Adrenal gland (tissue), 9 donors: ENCODE measurements at regions not wholly inside any gene's neighbourhood (a gene's known extent, or its start where the extent isn't known, plus 50 kb on each side); places are given as distances from the start of the nearest gene placed in this dataset.

Source experiments
- DNase-seq, 7 donors: peaks; one replicate each; pipeline ENCODE4 v3.0.0-alpha.2; 2019 to 2020
- H3K27ac ChIP-seq, 5 donors: fragments of 200-600 bp; sonication (generic) in 4 of 5; 1 replicate in 3 of 5; 2 replicates in 2 of 5; pipeline versions ENCODE4 v1.5.1 to v1.8.0; 2016 to 2020; ENCODE audit warnings: mild to moderate bottlenecking in 1 of 5
- H3K27me3 ChIP-seq: fragments of 200-600 bp; 2 replicates; pipeline ENCODE4 v1.8.0; 2021
- H3K36me3 ChIP-seq, 2 donors: fragments of 200-600 bp; replicated peaks in 1 of 2; 1 replicate in 1 of 2; 2 replicates in 1 of 2; pipeline versions ENCODE4 v1.5.1 to v1.8.0; 2018 to 2022
- H3K4me1 ChIP-seq, 2 donors: fragments of 200-600 bp; replicated peaks in 1 of 2; 1 replicate in 1 of 2; 2 replicates in 1 of 2; pipeline versions ENCODE4 v1.5.1 to v1.8.0; 2018 to 2021
- H3K4me3 ChIP-seq, 4 donors: fragments of 200-600 bp; sonication (generic) in 3 of 4; one replicate each; pipeline ENCODE4 v1.5.1; 2016 to 2018
- H3K9me3 ChIP-seq, 3 donors: fragments of 200-600 bp; sonication (generic) in 1 of 3; replicated peaks in 1 of 3; 1 replicate in 2 of 3; 2 replicates in 1 of 3; pipeline versions ENCODE4 v1.5.1 to v1.8.0; 2016 to 2021
- POLR2A ChIP-seq, 2 donors: fragments of 450-650 bp; IDR thresholded peaks; one replicate each; pipeline ENCODE4 v1.6.1; 2017; ENCODE audit warnings: antibody characterized with exemption in 2 of 2, mild to moderate bottlenecking in 2 of 2, moderate library complexity in 1 of 2
- WGBS, 4 donors: extraction: QIAGEN DNeasy Blood & Tissue Kit in 2 of 4; methylation state at CpG; one replicate each; pipeline versions ENCODE4 v1.1.5 to v1.1.7; 2013 to 2017; 5-methylcytosine and 5-hydroxymethylcytosine counted together
- intact Hi-C, 2 donors: fragments of 100-400 bp; cut with DNase I; formaldehyde crosslinking; loops; one replicate each; pipeline versions ENCODE4 v1.14.1 to v1.15.0; 2022 to 2023
- TF ChIP-seq, protein P1 (sequence below), 6 experiments: fragments of 450-650 bp in 4 of 6; fragments of 200-600 bp in 2 of 6; sonication (generic) in 1 of 6; IDR thresholded peaks; 1 replicate in 5 of 6; 2 replicates in 1 of 6; pipeline versions ENCODE4 v1.5.1 to v1.8.0; 2016 to 2021; ENCODE audit warnings: antibody characterized with exemption in 6 of 6, mild to moderate bottlenecking in 2 of 6, moderate library complexity in 1 of 6
- donor health status: healthy with polysubstance abuse.
- donor health status: Bipolar disorder and iron deficiency.
- donor health status: DM: yes; HTN: yes; CAD: no.
- donor health status: DM: no; HTN: no; CAD: no.
- donor health status: DM: no; HTN: no; CAD: no.

DNA sequence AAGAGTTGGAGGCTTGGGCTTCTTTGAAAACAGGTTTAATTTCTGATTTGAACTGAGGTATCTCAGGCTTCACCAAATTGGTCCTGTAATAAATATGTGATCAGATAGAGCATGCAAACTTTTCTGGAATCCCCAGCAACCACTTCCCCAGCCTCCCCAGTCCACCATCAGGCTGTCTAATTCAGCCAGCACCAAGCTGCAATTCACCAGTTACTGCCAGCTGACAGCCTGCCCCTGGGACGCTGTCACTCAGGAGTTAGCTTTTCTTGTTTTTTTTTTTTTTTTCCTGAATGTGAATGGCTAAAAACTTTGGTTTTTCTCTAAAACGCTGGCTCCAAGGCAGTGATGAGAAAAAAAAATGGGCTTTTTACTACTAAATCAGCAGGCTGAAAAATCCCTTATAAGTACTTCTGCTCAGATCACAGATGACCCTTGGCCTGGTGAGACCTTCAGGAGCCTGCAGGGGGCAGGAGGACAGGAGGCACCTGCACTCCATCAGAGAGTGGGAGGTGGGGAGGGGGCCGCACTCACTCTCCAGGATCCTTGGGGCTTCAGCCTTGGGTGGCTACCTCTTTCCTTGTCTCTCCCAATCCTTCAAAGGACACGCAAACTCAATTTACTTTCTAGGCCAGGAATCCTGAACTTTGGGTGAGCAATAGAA lies 349.4 kb downstream of the GATA3 start:
- no peak for DNase-seq
- intact Hi-C loops = no loop called here
- H3K4me3 ChIP-seq = no peak overlapping the region
- H3K4me1 ChIP-seq = no peaks in the 10 kb centered on the region
- no peaks in the 10 kb centered on the region for H3K27me3 ChIP-seq
- no peaks in the 10 kb centered on the region for H3K36me3 ChIP-seq
- TF ChIP-seq, protein P1, sequence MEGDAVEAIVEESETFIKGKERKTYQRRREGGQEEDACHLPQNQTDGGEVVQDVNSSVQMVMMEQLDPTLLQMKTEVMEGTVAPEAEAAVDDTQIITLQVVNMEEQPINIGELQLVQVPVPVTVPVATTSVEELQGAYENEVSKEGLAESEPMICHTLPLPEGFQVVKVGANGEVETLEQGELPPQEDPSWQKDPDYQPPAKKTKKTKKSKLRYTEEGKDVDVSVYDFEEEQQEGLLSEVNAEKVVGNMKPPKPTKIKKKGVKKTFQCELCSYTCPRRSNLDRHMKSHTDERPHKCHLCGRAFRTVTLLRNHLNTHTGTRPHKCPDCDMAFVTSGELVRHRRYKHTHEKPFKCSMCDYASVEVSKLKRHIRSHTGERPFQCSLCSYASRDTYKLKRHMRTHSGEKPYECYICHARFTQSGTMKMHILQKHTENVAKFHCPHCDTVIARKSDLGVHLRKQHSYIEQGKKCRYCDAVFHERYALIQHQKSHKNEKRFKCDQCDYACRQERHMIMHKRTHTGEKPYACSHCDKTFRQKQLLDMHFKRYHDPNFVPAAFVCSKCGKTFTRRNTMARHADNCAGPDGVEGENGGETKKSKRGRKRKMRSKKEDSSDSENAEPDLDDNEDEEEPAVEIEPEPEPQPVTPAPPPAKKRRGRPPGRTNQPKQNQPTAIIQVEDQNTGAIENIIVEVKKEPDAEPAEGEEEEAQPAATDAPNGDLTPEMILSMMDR (IDR thresholded peaks at IDR 0.05) = no peak
- TF ChIP-seq POLR2A (IDR thresholded peaks at IDR 0.05) = no peak
- no peak overlapping the region for H3K27ac ChIP-seq
- 70 to 79% (median 75%) methylated on average over 4 of the region's 4 CpGs for WGBS, 4 donors
- H3K9me3 ChIP-seq = no peaks in the 10 kb centered on the region

DNA sequence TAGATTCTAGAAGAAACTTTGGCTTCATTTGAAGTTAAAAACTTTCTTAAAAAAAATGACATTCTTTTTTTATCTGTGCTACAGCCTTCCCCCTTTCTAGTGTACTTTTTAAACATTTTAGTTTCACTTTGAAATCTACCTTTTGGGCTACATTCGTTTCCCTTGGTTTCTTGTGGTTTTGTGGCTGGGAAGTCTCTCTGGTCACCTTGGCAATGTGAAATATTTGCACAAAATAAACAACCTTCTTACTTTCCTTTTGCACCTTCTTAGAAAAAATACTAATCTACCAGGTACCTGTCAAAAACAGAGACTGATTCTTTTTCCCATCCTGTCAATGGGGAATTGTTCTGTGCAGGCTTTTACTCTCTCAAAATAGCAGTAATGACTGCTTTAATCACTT lies 350.2 kb downstream of the GATA3 start:
- Histone ChIP-seq H3K9me3 (no peaks in the 10 kb centered on the region), H3K4me3 (no peak overlapping the region), H3K27me3 (peaks cover 4% of the 10 kb centered on the region), H3K36me3 (no peaks in the 10 kb centered on the region), H3K4me1 (no peaks in the 10 kb centered on the region), H3K27ac (no peak overlapping the region)
- WGBS, 4 donors = 46 to 72% (median 54%) methylated on average over 1 of the region's 1 CpG
- intact Hi-C loops = no loop called here
- TF ChIP-seq, protein P1 (IDR thresholded peaks at IDR 0.05) = no peak
- no peak for TF ChIP-seq POLR2A (IDR thresholded peaks at IDR 0.05)
- DNase-seq = no peak

GRCh38 chr10:8405596-8405995 lies 351.1 kb downstream of the GATA3 start:
- Histone ChIP-seq H3K27ac (no peak overlapping the region), H3K9me3 (no peaks in the 10 kb centered on the region), H3K4me1 (no peaks in the 10 kb centered on the region), H3K4me3 (no peak overlapping the region), H3K36me3 (no peaks in the 10 kb centered on the region), H3K27me3 (peaks cover 4% of the 10 kb centered on the region)
- intact Hi-C loops = no loop called here
- no peak for DNase-seq
- WGBS, 4 donors = 62 to 80% (median 70%) methylated on average over 6 of the region's 6 CpGs
- TF ChIP-seq, protein P1 (IDR thresholded peaks at IDR 0.05) = no peak
- TF ChIP-seq POLR2A (IDR thresholded peaks at IDR 0.05) = no peak

DNA sequence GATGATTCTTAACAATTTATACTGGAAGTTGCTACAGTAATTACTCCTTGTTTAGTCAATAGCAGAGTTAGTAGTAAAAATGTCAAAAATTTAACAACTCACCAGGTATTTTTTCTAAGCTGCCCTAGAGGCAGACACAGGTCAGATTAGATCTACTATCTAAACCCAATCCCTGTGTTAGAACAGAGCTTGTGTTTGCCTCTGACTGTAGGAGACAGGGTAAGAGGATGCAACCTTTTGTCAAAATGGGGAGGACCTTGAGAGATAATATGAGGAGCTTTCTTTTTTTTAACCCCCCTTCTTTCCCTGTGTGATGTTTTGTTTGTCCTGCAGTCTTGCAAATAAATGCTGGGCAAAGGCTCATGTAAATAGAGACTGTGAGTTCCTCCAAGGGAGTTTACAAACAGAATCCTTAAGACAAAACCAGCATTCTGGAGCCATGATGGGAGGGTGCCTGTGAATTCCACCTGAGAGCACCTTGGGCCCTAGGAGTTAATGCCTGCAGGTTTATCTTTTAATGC lies 353.1 kb downstream of the GATA3 start:
- Histone ChIP-seq H3K36me3 (no peaks in the 10 kb centered on the region), H3K27ac (no peak overlapping the region), H3K4me1 (no peaks in the 10 kb centered on the region), H3K4me3 (no peak overlapping the region), H3K27me3 (peaks cover 4% of the 10 kb centered on the region), H3K9me3 (no peaks in the 10 kb centered on the region)
- TF ChIP-seq POLR2A (IDR thresholded peaks at IDR 0.05) = no peak
- TF ChIP-seq, protein P1 (IDR thresholded peaks at IDR 0.05) = no peak
- intact Hi-C loops = no loop called here
- no peak for DNase-seq
